CD4-positive, alpha-beta T cell (primary cell): ENCODE measurements at regions not wholly inside any gene's neighbourhood (a gene's known extent, or its start where the extent isn't known, plus 50 kb on each side); places are given as distances from the start of the nearest gene placed in this dataset.

Source experiments
- ATAC-seq: fragments of 200-7000 bp; cut with Tn5 transposase; one replicate; pipeline ENCODE4 v1.10.0; 2022; ENCODE audit warnings: mild to moderate bottlenecking; ENCODE audit not compliant: poor library complexity
- CTCF ChIA-PET: fragments of 350-600 bp; sonication (Branson Sonifier 250); formaldehyde crosslinking; loops from one replicate; lab custom pipeline; 2021; ENCODE audit warnings: antibody characterized with exemption, inconsistent platforms; lab: Charles Lee
- POLR2A ChIA-PET: fragments of 350-600 bp; sonication (Branson Sonifier 250); formaldehyde crosslinking; loops from one replicate; lab custom pipeline; 2021; ENCODE audit warnings: antibody characterized with exemption, inconsistent platforms; lab: Charles Lee
- DNase-seq, 14 experiments: peaks; one replicate each; pipeline ENCODE4 v3.0.0-alpha.2; 2013 to 2020; ENCODE audit warnings: mixed read lengths in 2 of 14
- H3K27ac ChIP-seq, 2 donors: one replicate each; pipeline versions ENCODE4 v1.5.1 to v1.7.0; 2013; ENCODE audit warnings: low read length in 2 of 2, low read depth in 1 of 2, mild to moderate bottlenecking in 1 of 2
- H3K27me3 ChIP-seq, 2 experiments: 1 replicate in 1 of 2; 2 replicates in 1 of 2; pipeline versions ENCODE4 v1.6.1 to v1.7.0; 2013; ENCODE audit warnings: low read length in 2 of 2, control low read depth in 1 of 2, mild to moderate bottlenecking in 1 of 2, moderate library complexity in 1 of 2; ENCODE audit not compliant: insufficient read depth in 2 of 2, control insufficient read depth in 1 of 2
- H3K36me3 ChIP-seq: one replicate; pipeline ENCODE4 v1.6.1; 2013; ENCODE audit warnings: low read length, control low read depth; ENCODE audit not compliant: insufficient read depth
- H3K4me1 ChIP-seq: one replicate; pipeline ENCODE4 v1.6.1; 2013; ENCODE audit warnings: low read length, control low read depth; ENCODE audit not compliant: insufficient read depth
- H3K4me3 ChIP-seq: one replicate; pipeline ENCODE4 v1.5.1; 2013; ENCODE audit warnings: mild to moderate bottlenecking, low read length, moderate library complexity
- H3K9me3 ChIP-seq, 2 experiments: 1 replicate in 1 of 2; 2 replicates in 1 of 2; pipeline versions ENCODE4 v1.6.1 to v1.7.0; 2013; ENCODE audit warnings: low read length in 2 of 2, mild to moderate bottlenecking in 2 of 2, control low read depth in 1 of 2, moderate library complexity in 1 of 2; ENCODE audit not compliant: control insufficient read depth in 1 of 2, insufficient read depth in 1 of 2
- H3K27ac Mint-ChIP-seq: one replicate; pipeline ENCODE4 v1.8.0; 2020; ENCODE audit warnings: mixed read lengths
- H3K27me3 Mint-ChIP-seq: one replicate; pipeline ENCODE4 v1.8.0; 2021; ENCODE audit warnings: mixed read lengths
- H3K36me3 Mint-ChIP-seq: one replicate; pipeline ENCODE4 v1.8.0; 2021; ENCODE audit warnings: low read depth, mixed read lengths
- H3K4me1 Mint-ChIP-seq: one replicate; pipeline ENCODE4 v1.8.0; 2021; ENCODE audit warnings: low read depth, mixed read lengths
- H3K4me3 Mint-ChIP-seq: one replicate; pipeline ENCODE4 v1.8.0; 2020; ENCODE audit warnings: mild to moderate bottlenecking, mixed read lengths
- H3K9me3 Mint-ChIP-seq: one replicate; pipeline ENCODE4 v1.8.0; 2020; ENCODE audit warnings: mixed read lengths
- intact Hi-C, 2 experiments: fragments of 100-400 bp; cut with DNase I in 1 of 2; cut with micrococcal nuclease in 1 of 2; formaldehyde crosslinking; loops; one replicate each; pipeline versions ENCODE4 v1.15.1 to v1.9.0; 2023 to 2025; cut with DNase I, micrococcal nuclease
- TF ChIP-seq, protein P1 (sequence below): fragments of 200-600 bp; IDR thresholded peaks from one replicate; pipeline ENCODE4 v1.8.0; 2022; ENCODE audit warnings: antibody characterized with exemption, mild to moderate bottlenecking

DNA sequence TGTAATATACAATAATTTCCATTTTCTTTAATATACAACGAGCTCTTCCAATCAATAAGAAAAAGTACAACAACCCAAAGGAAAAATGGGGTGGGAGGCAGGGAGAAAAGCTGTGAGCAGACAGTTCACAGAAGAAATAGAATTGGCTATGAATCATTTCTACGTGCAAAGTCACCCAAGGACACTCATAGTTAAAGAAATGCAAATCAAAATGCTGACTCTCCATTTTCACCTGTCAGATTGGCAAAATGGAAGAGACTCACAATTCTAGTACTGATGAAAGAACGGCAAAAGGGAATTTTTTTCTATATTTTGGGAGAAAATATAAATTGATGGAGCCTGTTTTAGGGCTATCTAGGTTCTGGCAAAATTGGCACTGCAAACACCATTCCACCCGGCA is 116.3 kb upstream of the MEF2A start:
- no peak overlapping the region for H3K4me3 Mint-ChIP-seq
- intact Hi-C loops: no loop called here
- no peaks in the 10 kb centered on the region for H3K9me3 Mint-ChIP-seq
- Histone ChIP-seq H3K27ac (no peak overlapping the region), H3K36me3 (no peaks in the 10 kb centered on the region), H3K4me3 (no peak overlapping the region), H3K4me1 (peaks cover 73% of the 10 kb centered on the region), H3K9me3 (no peaks in the 10 kb centered on the region), H3K27me3 (no peaks in the 10 kb centered on the region)
- ChIA-PET POLR2A (interaction anchor here (1.3 kb wide), 1 partner anchor 24 kb away, joined by 4 read pairs; no protein-coding TSS in a partner anchor), CTCF (no interaction called here)
- no peak for ATAC-seq
- peak overlapping the region; percentile 15 for H3K27ac Mint-ChIP-seq
- DNase-seq: no peak
- no peaks in the 10 kb centered on the region for H3K36me3 Mint-ChIP-seq
- H3K27me3 Mint-ChIP-seq: no peaks in the 10 kb centered on the region
- H3K4me1 Mint-ChIP-seq: peaks cover 52% of the 10 kb centered on the region
- TF ChIP-seq, protein P1, sequence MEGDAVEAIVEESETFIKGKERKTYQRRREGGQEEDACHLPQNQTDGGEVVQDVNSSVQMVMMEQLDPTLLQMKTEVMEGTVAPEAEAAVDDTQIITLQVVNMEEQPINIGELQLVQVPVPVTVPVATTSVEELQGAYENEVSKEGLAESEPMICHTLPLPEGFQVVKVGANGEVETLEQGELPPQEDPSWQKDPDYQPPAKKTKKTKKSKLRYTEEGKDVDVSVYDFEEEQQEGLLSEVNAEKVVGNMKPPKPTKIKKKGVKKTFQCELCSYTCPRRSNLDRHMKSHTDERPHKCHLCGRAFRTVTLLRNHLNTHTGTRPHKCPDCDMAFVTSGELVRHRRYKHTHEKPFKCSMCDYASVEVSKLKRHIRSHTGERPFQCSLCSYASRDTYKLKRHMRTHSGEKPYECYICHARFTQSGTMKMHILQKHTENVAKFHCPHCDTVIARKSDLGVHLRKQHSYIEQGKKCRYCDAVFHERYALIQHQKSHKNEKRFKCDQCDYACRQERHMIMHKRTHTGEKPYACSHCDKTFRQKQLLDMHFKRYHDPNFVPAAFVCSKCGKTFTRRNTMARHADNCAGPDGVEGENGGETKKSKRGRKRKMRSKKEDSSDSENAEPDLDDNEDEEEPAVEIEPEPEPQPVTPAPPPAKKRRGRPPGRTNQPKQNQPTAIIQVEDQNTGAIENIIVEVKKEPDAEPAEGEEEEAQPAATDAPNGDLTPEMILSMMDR: no peak

DNA sequence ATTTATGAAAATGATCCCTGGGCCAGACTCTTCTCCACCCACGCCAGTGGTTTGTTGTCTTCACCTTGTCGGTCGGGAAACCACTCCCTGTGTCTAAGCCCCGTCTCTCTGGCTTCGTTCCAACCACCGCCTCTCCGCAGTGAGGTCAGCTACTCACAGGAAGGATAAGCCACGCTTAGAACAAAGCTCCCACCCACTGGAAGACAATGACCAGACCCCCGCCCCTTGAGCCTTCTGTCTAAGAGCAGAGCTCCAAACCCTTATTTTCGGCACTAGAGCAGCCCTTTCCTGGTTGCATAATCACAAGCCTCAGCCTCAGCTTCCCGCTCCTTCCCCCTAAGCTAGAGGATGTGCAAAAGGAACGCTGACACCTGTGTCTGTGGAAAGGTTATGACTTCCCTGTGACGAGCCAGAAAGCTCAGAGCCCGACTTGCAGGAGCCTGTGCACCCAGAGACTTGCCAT is 114.9 kb upstream of the MEF2A start:
- ATAC-seq: peak; percentile 68
- ChIA-PET POLR2A (interaction anchor here (0.6 to 1.7 kb wide), 6 partner anchors 25 to 115 kb away, joined by 3 to 7 read pairs (median 3); partner anchors contain the start of gene MEF2A), CTCF (no interaction called here)
- no peaks in the 10 kb centered on the region for H3K36me3 Mint-ChIP-seq
- H3K27me3 ChIP-seq: no peaks in the 10 kb centered on the region
- peak overlapping the region; percentile 72 for H3K4me3 Mint-ChIP-seq
- peaks cover 40% of the 10 kb centered on the region for H3K4me1 Mint-ChIP-seq
- TF ChIP-seq, protein P1: no peak
- no peaks in the 10 kb centered on the region for H3K9me3 ChIP-seq
- peak overlapping the region; percentile 62 for H3K27ac Mint-ChIP-seq
- no peaks in the 10 kb centered on the region for H3K27me3 Mint-ChIP-seq
- H3K4me1 ChIP-seq: peaks cover 63% of the 10 kb centered on the region
- no peaks in the 10 kb centered on the region for H3K9me3 Mint-ChIP-seq
- H3K4me3 ChIP-seq: peak overlapping the region; percentile 39
- DNase-seq: peak; percentile 31 to 82 (median 64)
- intact Hi-C loops: no loop called here
- no peak overlapping the region for H3K27ac ChIP-seq
- no peaks in the 10 kb centered on the region for H3K36me3 ChIP-seq

GRCh38 chr15:99451484-99451883 is 114.3 kb upstream of the MEF2A start:
- no peaks in the 10 kb centered on the region for H3K27me3 Mint-ChIP-seq
- CTCF ChIA-PET: no interaction called here
- Histone ChIP-seq H3K4me1 (peaks cover 61% of the 10 kb centered on the region), H3K4me3 (peak overlapping the region; percentile 39), H3K36me3 (no peaks in the 10 kb centered on the region), H3K27ac (no peak overlapping the region), H3K27me3 (no peaks in the 10 kb centered on the region), H3K9me3 (no peaks in the 10 kb centered on the region)
- DNase-seq: no peak
- H3K4me3 Mint-ChIP-seq: peak overlapping the region; percentile 69
- H3K36me3 Mint-ChIP-seq: no peaks in the 10 kb centered on the region
- H3K4me1 Mint-ChIP-seq: peaks cover 40% of the 10 kb centered on the region
- intact Hi-C loops: no loop called here
- ATAC-seq: no peak
- POLR2A ChIA-PET: interaction anchor here (0.6 to 1.7 kb wide), 5 partner anchors 26 to 115 kb away, joined by 3 to 7 read pairs (median 3); partner anchors contain the start of gene MEF2A
- H3K9me3 Mint-ChIP-seq: no peaks in the 10 kb centered on the region
- peak overlapping the region; percentile 62 for H3K27ac Mint-ChIP-seq
- TF ChIP-seq, protein P1: no peak
